Stimulated activated CD8-positive, alpha-beta memory T cell treated with anti-CD3 and anti-CD28 coated beads, Interleukin-7, amount 100 ng/mL, for 1 hour (primary cell): ENCODE measurements at regions not wholly inside any gene's neighbourhood (a gene's known extent, or its start where the extent isn't known, plus 50 kb on each side); places are given as distances from the start of the nearest gene placed in this dataset.

Experiments
- DNase-seq, 2 donors: peaks; one replicate each; pipeline ENCODE4 v3.0.0-alpha.2; 2020; ENCODE audit warnings: low read depth in 2 of 2

DNA sequence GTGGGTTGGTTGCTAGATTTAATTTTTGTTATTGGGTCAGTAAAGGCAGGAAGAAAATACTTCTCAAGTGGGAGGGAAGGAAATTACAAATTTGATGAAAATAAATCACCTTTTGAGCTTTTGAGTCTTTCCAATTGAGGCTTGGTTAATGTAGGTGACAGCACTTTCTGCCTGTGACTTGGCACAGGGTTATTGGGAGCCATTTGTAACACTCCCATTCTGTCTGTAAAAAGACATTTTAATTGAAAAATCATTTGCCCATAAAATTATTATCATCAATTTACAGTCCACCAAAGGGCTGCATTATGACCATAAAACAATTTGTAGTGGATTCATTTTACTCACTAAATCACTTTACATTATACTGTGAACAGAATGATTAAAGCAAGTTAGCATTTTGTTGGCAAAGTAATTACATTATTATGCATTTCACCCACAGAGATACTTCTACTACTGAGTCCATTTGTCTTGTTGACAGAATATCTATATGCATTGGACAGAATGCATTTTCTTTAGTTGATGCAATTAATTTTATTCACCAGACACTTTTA, 974.6 kb downstream of the UQCRFS1 start:
- no peak for DNase-seq

DNA sequence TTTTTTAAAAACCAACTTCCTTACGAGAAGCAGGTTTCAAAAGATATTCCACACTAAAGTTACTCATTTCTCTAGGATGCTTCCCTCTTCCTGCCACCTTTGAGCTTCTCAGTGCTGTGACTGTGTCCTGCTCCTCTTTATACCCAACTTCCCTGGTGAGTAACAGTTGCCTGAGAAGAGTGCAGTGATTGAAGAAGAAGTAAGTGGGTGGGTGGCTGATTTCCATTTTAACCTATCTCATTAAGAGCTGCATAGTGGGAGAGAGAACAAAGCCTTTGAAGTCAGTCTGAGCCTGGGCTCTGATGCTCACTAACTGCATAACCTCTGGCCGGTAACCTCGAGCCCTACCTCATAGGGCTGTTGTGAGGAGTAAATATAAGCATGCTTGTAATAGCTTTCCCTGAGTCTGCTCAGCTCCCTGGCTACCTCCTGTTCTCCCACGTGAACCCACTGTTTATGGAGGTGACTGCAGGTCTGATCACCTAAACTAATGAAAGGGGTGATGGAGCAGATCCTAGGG, 977.3 kb downstream of the UQCRFS1 start:
- no peak for DNase-seq

DNA sequence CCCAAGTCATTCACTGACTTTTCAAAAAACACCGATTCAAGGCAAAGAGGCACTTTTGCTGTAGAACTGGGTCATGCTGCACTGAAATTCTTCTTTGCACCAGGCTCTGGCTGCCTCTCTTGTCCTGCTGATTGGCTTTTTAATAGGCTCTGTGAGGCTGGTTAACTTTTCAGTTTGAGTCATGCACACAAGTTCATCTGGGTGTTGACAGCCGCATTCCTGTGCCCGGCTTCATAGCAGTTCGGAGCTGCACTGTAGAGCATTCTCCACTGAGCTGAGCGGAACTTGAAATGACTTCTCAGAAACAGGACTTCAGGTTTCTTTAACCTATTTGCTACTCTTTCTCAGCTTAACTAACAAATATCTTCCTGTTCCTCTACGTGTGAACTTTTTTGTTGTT, 978.3 kb downstream of the UQCRFS1 start:
- no peak for DNase-seq

DNA sequence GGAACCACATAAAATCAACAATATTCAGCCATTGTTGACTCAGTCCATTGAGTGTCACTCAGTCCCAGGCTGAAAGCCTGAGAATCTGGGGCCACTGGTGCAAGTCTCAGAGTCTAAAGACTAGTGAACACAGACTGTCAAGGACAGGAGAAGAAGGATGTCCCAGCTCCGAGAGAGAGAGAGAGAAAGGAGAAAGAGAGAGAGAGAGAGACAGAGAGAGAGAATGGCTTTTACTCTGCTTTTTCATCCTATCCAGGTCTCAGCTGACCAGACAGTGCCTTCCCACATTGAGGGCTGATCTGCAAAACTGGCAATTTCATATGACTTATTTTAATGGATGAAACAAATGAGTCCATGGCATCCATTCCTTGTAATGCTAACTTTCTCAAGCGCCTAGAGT, 984.1 kb downstream of the UQCRFS1 start:
- no peak for DNase-seq

GRCh38 chr19:28224441-28224840, 988.5 kb downstream of the UQCRFS1 start:
- DNase-seq: no peak

DNA sequence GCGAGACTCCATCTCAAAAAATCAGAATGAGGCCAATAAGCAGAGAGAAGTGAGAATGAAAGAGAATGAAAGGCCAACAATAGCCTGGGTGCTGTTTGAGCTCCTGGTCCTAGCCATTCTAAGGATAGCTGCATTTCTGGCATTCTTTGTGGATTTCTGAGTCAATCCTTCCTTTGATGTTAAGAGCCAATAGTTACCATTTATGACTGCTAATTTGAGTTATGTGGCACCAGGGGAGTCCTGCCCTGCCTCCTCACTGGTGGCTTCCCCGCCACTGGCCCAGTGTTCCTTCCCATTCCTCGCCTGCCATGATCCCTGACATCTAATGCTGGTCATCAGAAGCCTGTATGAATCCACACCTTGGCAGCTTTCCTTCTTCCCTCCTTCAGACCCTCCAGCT, 991.2 kb downstream of the UQCRFS1 start:
- DNase-seq: no peak

DNA sequence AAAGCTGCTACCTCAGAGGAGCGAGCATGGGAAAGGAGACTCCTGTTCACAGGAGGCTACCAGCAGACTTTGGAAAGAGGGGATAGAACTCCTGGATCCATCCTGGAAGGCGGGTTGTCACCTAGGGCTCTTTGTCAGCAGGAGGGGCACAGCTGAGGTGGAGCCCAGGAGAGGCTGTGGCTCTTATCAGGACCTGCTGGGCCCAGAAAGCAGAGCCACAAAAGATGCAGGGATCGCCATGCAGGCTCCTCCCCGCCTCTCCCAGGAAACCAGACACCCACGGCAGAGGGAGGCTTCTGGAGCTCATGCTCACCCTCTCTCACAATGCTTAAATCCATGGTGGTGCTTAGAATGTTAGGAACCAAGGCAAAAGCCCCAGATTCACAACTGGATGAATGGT, 994.2 kb downstream of the UQCRFS1 start:
- no peak for DNase-seq

DNA sequence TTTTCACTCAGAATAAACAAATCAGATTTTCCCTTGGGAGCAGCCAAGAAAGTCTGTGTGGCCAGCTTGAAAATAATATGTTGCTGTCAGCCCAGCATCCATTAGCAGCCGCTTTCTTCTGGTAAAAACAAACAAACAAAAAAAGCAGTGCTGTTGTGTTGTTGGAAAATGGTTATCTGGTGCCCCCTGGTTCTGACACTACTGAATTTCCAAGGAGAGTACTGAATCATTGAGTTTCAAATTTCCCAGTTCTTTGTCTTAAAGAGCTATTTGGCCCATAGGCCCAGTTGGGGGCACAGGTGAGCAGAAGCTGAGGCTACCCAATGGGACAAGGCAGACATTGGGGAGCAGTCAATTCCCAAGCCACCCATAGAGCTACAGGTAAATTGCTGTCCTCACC, 995.9 kb downstream of the UQCRFS1 start:
- DNase-seq: no peak

DNA sequence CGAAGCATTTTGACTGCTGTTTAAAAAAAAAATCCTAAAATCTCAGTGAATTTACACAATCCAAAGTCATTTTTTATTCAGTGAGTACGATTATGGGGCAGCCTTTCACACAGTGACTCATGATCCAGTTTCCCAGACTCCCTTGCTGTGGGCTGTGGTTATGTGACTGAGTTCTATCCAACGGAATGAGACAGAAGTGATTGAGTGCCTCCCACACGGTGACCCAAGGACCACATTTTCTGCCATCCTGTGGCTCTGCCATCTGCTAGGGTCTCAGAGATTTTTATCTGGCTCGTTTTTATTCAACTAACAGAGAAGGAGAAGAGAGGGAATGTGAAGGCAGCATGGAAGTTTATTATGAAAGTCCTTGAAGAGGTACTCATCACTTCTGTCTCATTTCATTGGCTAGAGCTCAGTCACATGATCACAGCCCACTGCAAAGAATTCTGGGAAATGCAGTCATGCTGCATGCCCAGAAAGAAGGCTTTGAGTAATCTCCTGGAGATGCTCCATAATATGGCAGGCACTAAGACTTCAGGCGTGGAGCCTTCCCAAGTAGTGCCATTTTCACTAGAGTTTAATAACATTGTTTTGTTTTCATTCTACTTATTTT, 999.4 kb downstream of the UQCRFS1 start:
- DNase-seq: no peak

DNA sequence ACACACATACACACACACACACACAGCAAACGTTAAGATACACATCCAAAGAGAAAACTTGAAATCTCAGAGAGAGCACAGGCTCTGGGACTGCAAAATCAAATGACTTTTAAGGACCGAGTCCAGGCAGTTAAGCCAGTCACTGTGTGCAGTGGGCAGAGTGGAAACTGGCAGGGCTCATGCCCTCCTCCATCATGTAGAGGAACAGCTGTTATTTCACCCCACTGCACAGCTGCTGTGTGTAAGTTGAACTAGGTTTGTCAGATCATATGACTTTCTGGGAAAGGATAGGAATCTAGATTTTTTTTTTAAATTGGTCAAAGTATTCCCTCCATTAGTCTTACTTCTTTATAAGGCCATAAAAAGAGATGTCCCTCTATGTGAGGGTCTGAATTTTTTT, 1002.1 kb downstream of the UQCRFS1 start:
- DNase-seq: no peak

GRCh38 chr19:28208745-28209144, 1004.2 kb downstream of the UQCRFS1 start:
- DNase-seq: no peak

- DNase-seq: no peak
These were observed 1005.7 kb downstream of the UQCRFS1 start for GRCh38 chr19:28207244-28207643.

DNA sequence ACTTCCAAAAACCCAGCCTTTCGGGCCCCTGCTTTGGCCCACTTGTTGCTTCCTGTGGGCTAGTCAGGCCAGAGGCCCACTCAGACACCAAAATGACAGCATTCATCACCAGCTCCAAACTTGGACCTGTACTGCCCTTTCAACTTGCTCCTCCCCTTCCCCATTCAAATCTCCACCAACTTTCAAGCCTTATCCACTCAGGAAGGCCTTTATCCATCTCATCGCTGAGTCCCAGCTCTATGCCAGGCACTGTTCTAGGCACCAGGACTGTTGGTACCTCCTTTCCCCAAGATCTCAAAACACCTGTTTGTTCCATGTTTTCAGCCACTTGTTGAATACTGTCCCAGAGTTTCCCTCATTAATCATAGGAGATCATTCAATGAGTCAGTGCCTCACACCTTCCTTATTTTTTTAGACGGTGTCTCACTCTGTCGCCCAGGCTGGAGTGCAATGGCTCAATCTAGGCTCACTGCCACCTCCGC, 1011.4 kb downstream of the UQCRFS1 start:
- no peak for DNase-seq

- DNase-seq: no peak
These were observed 1013.6 kb downstream of the UQCRFS1 start for GRCh38 chr19:28199323-28199722.

DNA sequence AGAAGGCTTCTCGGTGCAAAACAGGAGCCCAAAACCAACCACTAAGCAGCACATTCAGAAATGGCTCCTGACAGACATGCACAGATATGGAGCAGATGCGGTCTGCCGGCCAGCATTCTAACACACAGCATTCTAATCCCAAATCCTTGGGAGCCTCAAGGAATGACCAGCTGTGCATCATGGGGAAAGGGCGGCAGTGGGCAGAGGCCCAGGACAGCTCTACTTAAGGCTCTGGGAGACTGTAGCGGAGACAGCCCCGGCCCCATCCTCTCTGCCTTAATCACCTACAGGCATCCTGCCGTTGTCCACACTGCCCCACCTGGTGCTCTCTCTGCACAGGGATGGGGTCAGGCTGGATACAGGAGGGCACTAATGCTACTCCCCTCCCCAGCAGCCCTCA, 1016.0 kb downstream of the UQCRFS1 start:
- no peak for DNase-seq

DNA sequence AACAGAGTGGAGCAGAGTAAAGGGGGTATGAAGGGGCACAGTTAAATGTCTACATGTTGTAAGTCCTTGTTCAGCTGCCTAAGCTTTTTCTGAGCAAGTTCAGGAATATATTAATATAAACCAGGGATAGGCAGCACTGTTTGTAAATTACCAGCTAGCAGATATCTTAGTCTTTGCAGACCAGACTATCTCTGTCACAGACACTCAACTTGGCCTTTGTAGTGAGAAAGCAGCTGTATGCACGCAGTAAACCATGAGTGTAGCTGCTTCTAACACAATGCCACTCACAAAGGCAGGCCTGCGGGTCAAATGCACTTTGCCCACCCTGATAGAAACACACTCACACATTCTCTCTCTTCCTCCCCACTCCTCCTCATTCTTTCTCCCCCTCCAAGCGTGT, 1016.9 kb downstream of the UQCRFS1 start:
- DNase-seq: no peak

DNA sequence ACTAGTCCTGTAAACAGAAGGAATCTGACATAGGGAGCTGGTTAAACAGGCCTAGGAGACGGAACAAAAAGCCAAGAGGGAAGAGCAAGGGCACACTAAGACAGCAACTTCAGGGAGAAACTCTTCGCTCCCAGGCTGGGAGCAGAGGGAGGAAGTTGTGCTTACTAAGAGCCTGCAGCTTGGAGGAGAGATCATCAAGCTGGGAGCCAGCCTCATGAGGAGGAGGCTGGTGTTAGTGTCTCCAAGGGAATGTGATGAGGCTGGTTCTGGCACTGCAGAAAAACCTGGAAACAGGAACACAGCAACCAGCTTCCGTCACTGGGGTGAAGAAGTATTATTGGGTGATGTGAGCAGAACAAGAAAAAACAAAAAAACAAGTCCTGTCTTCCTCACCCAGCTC, 1027.3 kb downstream of the UQCRFS1 start:
- DNase-seq: no peak

- no peak for DNase-seq
These were observed 1028.0 kb downstream of the UQCRFS1 start for GRCh38 chr19:28184997-28185396.

DNA sequence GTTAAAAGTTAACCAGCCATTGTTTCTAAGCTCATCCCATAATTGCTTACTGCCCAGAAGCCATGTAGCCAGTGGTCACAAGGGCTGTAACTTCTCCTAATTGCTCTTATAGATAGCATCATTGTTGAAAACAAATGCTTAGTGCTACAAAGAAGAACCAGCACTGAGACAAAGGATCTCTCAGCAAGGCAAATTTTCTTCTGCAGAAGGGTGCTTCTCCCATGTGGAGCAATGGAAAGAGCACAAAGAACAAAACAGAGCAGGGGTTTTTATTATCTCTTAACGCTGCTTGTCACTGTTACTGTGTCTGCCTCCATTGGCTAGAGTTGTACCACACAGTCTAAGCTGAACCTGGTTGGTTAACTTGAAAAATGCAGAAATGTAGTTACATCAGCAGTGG, 1036.8 kb downstream of the UQCRFS1 start:
- DNase-seq: no peak

GRCh38 chr19:28171983-28172382, 1041.0 kb downstream of the UQCRFS1 start:
- no peak for DNase-seq

- DNase-seq: no peak
These were observed 1042.9 kb downstream of the UQCRFS1 start for GRCh38 chr19:28170066-28170465.

GRCh38 chr19:28169168-28169887, 1043.6 kb downstream of the UQCRFS1 start:
- no peak for DNase-seq

- no peak for DNase-seq
These were observed 1044.4 kb downstream of the UQCRFS1 start for GRCh38 chr19:28168557-28168956.
